GM23338 (cell line): ENCODE measurements at regions not wholly inside any gene's neighbourhood (a gene's known extent, or its start where the extent isn't known, plus 50 kb on each side); places are given as distances from the start of the nearest gene placed in this dataset.

Experiments used
- CREB1 ChIP-seq: fragments of 250-450 bp; sonication (Bioruptor Pico); IDR thresholded peaks from 2 replicates; pipeline ENCODE4 v1.5.0; 2020; ENCODE audit warnings: low read depth, mild to moderate bottlenecking, moderate library complexity
- CTCF ChIP-seq, 2 experiments: fragments of 200-600 bp in 1 of 2; sonication (generic) in 1 of 2; conservative IDR thresholded peaks; 2 replicates each; pipeline versions ENCODE4 v1.5.1 to v1.6.1; 2016 to 2017; ENCODE audit warnings: antibody characterized with exemption in 2 of 2, low read depth in 2 of 2, mild to moderate bottlenecking in 2 of 2, moderate library complexity in 1 of 2
- ETS1 ChIP-seq: IDR thresholded peaks from 2 replicates; pipeline ENCODE4 v1.6.1; 2016; ENCODE audit warnings: antibody characterized with exemption
- EZH2 ChIP-seq: fragments of 200-600 bp; sonication (generic); IDR thresholded peaks from one replicate; pipeline ENCODE4 v1.8.0; 2017; ENCODE audit warnings: antibody characterized with exemption, mild to moderate bottlenecking, low read depth; ENCODE audit not compliant: unreplicated experiment
- EZH2phosphoT487 ChIP-seq: fragments of 200-600 bp; sonication (generic); IDR thresholded peaks from one replicate; pipeline ENCODE4 v1.8.1; 2018; ENCODE audit warnings: antibody characterized with exemption; ENCODE audit not compliant: unreplicated experiment
- JUNB ChIP-seq: IDR thresholded peaks from one replicate; pipeline ENCODE4 v1.6.1; 2016; ENCODE audit warnings: antibody characterized with exemption; ENCODE audit not compliant: unreplicated experiment
- POLR2AphosphoS5 ChIP-seq: IDR thresholded peaks from 2 replicates; pipeline ENCODE4 v1.6.1; 2016; ENCODE audit warnings: antibody characterized with exemption, low read depth
- REST ChIP-seq: IDR thresholded peaks from one replicate; pipeline ENCODE4 v1.6.1; 2018; ENCODE audit warnings: antibody characterized with exemption; ENCODE audit not compliant: unreplicated experiment
- ZNF331 ChIP-seq: fragments of 250-450 bp; sonication (Bioruptor Pico); IDR thresholded peaks from 2 replicates; pipeline ENCODE4 v1.5.0; 2020; ENCODE audit warnings: low read depth, mild to moderate bottlenecking, moderate library complexity

- TF ChIP-seq EZH2 (no peak), CTCF (conservative IDR thresholded peaks at IDR 0.05; ENCODE audit: low read depth in 2 of 2) (no peak), EZH2phosphoT487 (no peak), REST (no peak), POLR2AphosphoS5 (no peak), CREB1 (CRISPR knock-in tag) (no peak), ZNF331 (no peak), ETS1 (no peak), JUNB (no peak)
These were observed 138.0 kb upstream of the SMIM31 start for GRCh38 chr4:164615964-164616363.
